CD4-positive, alpha-beta T cell treated with Interleukin-15 for 1 hour (primary cell): ENCODE measurements at regions not wholly inside any gene's neighbourhood (a gene's known extent, or its start where the extent isn't known, plus 50 kb on each side); places are given as distances from the start of the nearest gene placed in this dataset.
"Not testable (repeated sequence)": the region's sequence is repeated elsewhere in the genome, so short reads cannot be mapped to it uniquely, and the experiment has no call there.

ENCODE experiments used
- DNase-seq: peaks from one replicate; pipeline ENCODE4 v3.0.0-alpha.2; 2020

DNA sequence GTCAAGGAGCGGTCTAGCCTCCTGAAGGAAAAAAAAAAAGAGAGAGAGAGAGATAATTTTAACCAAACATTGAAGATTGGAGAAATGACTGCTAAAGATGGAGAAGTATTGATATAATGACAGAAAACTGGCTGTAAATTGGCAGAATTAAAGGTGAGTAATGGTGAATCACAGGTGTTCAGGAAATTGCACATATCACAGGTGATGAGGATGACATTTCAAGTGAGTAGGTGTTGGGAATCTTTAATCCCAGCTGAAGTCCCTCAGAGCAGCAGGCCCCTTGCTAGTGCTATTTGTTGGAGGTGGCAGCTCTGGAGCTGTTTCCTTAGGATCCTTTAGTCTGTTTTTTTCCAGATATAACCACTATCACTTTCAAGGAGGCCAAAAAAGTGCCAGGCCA lies 678.4 kb upstream of the VRK2 start:
- DNase-seq = no peak

DNA sequence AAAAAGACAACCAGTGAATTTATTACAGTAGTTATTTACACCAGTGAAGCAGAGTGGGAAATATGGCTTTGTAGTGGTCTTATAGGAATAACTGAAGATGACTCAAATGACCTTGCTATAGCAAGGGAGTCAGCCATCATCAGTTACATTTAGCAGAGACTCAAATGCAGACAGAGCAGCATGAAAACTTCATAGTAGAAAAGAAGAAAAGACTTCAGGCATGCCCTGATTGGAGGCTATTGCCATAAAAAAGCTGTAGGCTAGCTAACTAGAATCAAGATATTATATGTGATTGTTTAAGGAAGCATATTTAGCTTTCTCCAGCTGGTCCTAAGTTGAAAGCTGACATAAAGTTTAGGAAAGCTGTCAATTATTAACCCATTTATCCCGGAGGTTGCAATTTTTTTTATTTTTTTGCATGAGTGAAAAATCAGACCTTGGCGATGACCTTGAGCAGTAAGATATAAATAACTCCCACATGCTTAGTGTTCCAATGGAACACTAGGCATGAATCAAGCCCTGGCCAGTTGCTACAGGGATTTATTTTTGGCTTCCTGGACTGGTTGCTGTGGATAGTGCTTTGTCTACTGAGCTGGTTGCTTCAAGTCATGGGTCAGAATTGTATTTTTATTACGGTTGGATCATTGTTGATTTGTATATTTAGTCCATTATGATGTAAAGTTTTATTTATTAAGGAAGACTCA lies 675.6 kb upstream of the VRK2 start:
- DNase-seq = no peak

DNA sequence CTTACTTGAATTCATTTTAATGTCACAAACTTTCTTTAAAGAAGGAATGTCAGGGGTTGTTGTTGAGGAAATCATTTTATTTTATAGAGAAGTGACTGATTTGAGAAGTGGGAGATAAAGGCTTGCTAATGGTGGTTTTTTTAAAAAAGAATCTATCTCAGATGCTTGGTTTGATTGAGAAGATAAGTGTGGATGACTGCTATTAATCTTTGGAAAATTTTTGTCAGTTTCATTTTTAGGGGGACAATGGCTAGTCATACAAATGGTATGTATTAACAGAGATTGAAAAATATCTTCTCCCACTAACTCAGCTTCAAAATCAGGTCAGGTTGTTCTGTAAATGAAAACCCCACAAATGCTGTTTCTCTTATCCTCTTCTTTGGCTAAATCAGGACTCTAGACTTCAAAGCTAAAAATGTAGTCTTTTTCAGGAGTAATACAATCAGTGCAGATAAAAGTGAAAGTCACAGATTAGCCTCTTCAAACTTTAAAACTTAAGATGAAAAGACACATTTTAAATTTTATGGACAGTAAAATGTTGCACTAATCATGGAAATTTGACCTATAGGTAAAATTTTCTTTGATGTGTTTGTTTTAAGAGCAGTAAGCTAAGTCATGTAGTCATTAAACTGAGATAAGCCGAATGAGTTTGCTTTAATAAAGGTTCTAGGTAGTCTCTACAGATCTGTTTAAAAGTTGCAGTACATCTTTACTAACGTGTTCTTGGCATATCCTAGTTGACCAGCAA lies 674.2 kb upstream of the VRK2 start:
- DNase-seq = no peak

DNA sequence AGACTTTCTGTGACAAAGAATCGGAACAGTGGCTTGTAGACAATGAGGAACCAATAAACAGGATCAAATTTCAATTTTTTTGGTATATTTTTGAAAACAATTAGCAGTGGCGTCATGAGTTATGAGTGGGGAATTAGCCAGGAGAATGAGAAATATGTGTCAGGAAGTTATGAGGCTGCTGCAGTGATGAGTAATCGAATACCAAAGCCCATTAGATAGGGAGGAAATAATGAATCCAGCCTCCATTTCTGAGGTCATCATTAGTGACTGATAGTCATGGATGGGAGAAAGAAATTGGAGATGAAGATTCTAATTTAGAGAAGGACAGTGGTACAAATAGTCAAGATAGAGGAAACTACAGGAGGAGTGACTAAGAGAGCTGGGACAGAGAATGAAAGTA lies 673.1 kb upstream of the VRK2 start:
- DNase-seq = no peak

DNA sequence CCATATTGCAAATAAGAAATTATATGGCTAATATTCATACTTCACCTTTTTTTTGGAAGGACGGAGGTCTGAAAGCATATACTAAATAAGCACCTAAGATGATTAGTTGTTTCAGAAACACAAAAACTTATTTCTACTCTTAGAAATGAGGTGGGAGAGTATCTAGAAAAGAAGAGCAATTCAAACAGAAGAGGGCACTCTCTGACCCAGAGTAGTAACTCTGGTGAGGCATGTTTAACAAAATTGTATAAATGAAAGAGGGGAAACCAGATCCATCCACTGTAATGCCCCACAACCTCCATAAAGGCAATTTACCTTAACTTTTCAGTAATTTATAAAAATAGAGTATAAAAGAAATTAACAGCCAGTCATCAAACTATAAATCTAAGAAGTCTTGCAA lies 669.6 kb upstream of the VRK2 start:
- no peak for DNase-seq

DNA sequence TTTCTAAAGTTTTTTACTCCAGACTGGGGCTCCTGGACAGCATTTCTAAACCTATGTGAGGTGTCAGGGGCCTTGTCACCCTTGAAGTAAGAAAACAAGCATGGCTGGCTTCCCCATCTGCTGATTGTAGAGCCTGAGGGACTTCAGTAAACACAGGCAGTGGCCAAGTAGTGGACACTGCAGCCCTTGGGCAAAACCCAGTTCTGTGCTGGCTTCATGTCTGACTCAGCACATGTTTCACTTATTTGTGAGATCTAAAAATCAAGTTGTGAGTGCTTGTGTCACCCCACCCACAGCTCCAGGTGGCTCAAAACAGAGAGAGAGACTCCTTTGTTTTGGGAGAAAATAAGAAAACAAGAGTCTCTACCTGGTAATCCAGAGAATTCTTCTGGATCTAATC lies 660.3 kb upstream of the VRK2 start:
- no peak for DNase-seq

DNA sequence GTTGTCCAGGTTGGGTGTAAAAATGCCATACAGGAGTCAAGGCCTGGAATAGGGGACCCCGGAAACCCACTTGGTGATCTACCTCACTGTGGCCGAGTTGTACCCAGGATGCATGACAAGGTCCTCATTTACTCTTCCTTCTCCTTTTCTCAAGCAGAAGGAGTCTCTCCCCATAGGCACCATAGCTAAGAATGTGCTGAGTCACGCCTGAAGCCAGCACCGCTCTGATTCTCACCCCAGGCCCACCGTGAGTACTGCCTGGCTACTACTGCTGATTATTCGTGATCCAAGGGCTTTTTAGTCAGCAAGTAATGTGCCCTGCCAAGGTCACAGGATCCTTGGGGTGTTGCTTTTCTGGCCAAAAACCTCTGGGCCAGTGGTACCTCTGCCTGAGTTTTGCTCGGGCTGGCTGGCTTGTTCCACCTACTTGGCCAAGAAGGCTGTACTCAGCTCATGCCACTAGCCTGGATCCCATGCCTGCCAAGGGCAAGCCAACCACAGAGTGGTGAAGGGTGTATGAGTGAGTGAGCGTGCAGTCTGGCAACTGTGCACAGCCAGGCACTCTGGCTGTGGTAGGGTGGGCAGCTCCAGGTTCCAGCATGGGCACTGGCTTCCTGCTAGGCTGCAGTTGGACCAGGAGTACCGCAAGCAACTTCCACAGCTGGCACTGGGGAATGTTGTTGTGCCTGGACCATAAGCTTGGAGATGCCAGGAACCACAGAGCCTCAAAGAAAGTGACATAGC lies 650.1 kb upstream of the VRK2 start:
- no peak for DNase-seq

DNA sequence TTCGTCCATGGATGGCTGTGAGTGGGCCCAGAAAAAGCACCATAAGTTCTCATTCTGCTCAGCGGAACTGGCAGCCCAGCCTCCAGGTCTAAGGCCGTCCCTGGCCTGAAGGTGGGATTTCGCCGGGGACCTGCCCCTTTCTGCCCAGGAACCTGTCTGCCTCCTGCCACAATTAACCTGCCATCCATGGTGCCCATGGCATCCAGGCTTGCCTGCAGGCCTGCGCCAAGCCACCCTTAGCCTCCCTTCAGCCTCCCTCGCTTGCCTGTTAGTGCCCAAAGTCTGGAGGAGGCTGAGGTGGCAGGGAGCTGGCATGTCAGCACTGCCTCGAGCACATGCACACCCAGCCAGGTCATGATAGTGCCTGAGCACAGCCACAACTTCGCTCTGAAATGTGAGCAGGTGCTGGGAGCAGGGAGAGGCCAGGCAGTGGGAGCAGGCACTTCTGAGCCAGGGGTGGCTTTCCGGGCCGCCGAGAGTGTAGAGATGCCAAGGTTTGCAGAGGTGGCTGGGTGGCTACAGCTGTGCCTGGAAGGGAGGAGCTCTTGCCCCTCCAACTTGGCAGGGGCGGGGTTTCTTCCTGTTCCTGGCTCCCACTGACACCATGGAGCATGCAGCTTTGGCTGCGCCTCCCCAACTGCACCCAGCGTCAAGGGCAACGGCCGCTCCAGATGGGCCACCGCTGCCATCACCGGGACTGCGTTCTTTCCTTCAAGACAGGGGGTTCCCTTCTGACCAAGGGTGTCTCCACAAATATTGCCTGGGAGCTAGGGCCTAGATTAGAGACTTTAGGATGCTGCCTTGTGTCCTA lies 648.9 kb upstream of the VRK2 start:
- no peak for DNase-seq

DNA sequence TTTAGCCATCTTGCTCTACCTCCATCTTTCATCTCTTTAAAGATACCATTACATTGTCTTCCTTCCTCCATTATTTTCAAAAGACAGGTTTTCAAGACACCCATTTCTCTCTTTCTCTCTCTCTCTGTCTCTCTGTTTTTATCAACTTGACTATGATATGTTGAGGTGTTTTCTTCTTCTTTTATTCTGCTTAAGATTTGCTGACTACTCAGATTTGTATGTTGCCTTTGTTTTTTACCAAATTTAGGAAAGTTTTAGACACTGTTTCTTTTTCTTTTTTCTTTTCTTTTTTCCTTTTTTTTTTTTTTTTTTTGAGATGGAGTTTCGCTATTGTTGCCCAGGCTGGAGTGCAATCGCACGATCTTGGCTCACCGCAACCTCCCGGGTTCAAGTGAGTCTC lies 647.5 kb upstream of the VRK2 start:
- no peak for DNase-seq

DNA sequence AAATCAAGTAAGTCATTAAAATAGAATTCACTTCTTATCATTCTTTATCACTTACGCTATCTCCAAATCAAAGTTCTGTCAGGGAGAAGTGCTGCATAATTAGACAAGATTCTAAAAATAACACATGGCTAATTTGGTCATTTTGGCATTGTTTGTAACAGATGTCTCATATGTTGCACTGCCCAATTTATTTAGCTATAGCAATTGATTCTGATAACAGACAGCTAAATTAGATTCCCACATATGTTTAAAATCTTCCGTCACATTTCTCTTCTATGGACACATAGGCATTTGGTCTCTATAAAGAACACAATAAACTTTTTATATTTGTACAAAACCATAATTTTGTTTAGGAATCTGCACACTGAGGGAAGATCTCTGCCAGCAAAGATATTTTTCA lies 644.5 kb upstream of the VRK2 start:
- no peak for DNase-seq

DNA sequence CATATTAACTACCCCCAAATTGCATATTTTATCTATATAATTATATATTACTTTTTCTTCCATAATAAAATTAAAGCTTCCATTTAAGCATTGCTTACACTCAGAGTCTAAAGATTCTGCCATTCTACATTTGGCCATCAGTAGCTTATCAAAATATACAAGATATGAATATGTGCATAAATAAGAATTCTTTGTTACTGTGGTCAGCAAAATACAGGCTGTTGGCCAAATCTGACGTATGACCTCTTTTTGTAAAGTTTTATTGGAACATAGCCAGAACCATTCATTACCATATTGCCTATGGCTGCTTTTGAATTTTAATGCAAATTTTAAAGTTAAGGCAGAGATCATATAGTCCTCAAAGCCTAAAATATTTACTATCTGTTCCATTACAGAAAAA lies 643.9 kb upstream of the VRK2 start:
- no peak for DNase-seq

DNA sequence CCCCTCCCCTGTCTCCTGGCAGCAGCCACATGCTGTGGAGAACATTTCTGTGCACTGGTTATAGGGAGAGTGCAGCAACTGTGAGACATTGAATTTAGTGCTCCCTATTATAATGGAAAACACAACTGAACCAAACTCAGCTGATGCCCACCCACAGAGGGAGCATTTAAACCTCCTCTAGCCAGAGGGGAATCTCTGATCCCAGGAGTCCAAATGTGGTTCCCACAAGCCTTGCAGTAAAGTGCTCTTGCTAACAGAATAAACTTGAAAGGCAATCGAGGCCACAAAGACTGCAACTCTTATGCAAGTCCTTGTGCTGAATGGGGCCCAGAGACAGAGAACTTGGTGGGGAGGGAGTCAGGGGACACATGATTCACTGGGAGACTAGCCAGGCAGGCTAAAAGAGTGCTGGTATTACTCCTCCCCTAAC lies 638.8 kb upstream of the VRK2 start:
- DNase-seq = no peak

DNA sequence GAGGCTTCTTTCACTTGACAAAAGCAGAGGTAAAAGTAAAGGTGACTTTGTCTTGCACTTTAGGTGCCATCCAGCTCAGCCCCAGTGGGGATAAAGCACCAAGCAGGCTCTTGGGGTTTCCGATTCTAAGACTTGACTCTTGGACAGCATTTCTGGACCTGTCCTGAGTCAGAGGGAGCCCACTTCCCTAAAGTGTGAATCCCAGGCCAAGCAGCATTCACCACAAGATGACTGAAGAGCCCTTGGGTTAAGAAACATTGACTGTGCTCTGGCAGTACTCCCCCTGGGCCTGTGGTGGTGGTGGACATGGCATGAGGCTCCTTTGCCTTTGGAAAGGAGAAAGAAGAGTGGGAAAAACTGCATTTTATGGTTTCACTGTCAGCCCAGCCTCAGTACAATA lies 638.0 kb upstream of the VRK2 start:
- DNase-seq = no peak

DNA sequence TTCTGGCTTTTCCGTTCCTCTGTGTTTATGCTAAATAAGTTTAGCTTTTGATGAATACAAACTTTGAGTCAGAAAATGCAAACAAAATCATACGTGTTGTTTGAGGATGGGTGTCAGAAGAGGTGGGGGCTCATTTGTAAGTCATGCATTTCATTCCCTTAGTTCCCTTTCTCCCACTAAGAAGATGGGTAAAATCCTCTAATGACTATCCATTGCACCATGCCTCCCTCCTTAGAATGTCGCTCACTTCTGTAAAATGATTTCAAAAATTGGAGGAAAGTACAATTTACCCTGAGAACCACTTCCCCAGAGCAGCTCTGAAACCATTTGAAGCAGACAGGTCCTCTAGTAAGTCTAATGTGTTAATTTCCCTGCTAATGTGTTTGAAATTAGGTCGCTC lies 629.6 kb upstream of the VRK2 start:
- DNase-seq = no peak

DNA sequence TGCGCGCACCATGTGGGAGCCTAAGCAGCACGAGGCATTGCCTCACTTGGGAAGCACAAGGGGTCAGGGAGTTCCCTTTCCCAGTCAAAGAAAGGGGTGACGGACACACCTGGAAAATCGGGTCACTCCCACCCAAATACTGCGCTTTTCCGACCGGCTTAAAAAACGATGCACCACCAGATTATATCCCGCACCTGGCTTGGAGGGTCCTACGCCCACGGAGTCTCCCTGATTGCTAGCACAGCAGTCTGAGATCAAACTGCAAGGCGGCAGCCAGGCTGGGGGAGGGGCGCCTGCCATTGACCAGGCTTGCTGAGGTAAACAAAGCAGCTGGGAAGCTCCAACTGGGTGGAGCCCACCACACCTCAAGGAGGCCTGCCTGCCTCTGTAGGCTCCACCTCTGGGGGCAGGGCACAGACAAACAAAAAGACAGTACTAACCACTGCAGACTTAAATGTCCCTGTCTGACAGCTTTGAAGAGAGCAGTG lies 627.7 kb upstream of the VRK2 start:
- DNase-seq = not testable (repeated sequence)

DNA sequence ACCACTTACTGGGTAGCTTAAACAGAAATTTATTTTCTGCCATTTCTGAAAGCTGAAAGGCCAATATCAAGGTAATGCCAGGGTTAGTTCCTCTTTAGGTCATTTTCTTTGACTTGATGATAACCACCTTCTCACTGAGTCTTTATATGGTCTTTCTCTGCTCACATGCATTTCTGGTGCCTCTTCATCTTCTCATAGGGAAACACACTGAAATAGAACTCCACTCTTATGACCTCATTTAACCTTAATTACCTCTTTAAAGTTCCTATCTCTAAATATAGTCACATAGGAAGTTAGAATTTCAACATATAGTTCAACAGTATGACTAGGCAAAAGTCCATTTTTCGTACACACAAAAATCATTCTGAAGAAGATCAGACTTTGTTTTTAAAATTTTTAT lies 616.8 kb upstream of the VRK2 start:
- no peak for DNase-seq

DNA sequence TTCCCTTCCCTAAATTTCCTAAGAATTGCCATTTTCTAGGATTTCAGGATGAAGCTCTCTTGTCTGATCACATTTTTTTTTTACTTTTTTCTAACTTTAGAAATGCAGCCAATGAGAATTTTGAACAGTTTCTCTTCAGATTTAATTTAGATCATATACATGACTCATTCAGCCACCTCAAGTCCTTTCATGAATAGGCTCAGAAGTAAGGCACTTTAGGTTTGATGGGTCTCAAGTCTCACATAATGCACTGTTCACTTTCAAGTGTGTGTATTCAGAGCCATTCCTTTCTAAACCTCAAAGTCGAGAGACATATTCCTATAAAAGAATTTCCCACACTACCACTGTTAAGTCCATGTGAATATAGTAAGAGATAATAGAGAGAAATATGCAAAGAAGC lies 614.1 kb upstream of the VRK2 start:
- no peak for DNase-seq

DNA sequence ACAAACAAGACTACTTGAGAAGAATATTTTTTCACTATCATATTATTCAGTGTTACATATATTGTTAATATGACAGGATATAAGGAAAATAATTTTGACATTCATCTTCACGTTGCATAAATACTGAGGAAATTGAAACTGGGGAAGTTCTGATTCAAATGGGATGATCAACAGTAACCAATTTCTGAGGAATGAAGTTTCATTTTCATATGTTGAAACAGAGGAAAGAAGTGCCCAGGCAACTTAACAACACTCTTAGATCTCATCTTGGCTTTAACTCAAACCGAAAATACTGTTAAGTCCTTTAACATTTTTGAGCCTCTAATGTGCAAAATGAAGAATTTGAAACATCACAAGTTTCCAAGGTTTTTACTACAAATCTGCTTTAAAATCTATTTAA lies 612.2 kb upstream of the VRK2 start:
- no peak for DNase-seq

DNA sequence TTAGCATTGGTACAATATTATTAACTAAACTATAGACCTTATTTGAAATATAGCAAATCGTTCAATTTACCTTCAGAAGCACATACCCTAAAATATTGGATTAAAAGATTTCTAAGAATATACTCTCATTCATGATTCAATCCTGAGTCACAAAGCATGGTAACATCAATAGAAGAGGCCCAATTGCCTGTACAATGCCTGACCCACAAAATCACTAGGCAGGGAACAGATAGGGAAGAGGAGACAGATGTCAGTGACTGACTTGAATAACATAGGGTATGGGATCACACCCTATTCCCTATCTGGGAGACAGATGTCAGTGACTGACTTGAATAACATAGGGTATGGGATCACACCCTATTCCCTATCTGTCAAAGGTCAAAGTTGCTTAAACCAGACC lies 611.6 kb upstream of the VRK2 start:
- no peak for DNase-seq

DNA sequence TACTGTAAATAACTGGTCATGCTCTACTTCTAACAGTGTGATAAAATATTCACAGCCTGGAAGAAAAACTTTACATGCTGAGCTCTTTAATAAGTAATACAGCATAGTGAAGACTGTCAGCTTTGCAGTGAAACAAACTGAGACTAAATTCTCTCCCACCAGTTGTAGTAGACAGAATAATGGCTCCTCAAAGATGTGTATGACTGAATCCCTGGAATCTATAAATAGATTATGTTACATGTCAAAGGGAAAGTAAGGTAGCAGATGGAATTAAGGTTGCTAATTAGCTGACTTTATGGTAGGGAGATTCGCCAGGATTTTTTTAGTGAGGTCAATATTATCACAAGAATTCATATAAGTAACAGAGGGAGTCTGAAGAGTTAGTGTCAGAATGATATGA lies 609.5 kb upstream of the VRK2 start:
- DNase-seq = no peak

DNA sequence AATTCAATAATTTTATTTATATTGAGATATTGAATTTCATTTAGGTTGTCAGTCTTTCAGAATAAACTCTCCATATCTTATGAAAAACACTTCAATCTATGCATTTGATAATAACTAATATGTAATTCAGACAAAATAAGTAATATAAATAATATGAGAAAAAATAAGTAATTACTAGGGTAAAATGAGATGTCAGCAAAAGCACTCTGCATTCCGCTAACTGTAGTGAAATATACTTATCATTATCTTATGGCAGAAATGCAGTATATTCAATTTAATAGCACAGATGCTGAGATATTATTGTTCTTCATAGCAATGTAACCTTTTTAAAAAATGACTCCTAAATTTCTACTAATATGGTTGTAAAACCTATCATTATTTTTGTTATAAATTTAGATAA lies 606.2 kb upstream of the VRK2 start:
- no peak for DNase-seq

DNA sequence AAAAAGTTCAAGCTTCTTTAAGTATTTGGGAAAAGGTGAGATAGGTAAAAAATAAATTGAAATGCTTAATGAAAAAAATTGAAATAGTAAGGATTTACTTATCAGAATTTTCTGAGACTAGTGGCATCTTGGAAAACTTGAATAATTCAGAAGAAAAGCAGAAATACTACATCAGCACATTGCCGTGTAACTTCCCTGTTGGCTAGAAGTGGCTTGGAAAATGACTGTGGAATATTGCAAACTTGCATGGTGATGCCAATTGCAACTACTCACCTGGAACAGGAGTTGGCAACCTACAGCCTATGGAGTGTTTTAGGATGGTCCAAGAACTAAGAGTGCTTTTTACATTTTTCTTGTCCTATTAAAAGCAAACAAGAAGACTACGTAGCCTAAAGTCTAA lies 603.5 kb upstream of the VRK2 start:
- no peak for DNase-seq

DNA sequence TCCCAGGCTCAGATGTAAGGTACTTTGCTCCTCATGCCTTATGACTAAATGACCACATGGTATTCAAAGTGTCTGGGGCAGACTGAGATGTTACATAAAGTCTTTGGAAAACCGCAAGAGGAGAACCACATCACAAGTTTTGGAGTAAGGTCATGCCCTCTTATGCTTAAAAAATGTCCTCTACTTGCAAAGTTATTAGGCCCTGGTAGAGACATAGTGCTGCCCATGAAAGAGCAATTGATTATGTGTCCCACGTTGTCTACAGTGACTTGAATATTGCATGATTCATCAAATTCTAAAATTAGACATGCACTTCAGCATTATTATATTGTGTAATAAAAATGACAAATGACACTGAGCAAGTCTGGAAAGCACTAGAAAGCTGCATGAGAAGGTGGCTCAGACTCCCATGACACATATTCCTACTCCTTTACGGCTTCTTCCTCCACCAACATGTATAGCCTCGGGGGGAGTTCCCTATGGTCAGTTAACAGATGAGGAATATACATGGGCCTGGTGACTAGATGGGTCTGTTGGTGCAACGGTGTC lies 602.6 kb upstream of the VRK2 start:
- peak; percentile 24 for DNase-seq
